Astrocyte (in vitro differentiated cells and primary cell): ENCODE measurements at regions not wholly inside any gene's neighbourhood (a gene's known extent, or its start where the extent isn't known, plus 50 kb on each side); places are given as distances from the start of the nearest gene placed in this dataset.

Experiments used
- CTCF ChIP-seq: IDR thresholded peaks from 2 replicates; pipeline ENCODE4 v1.5.1; 2011; ENCODE audit warnings: low read depth, mild to moderate bottlenecking, inconsistent platforms, low read length, moderate library complexity; ENCODE audit not compliant: insufficient read depth
- EZH2 ChIP-seq: IDR thresholded peaks from 2 replicates; pipeline ENCODE4 v1.6.1; 2012; ENCODE audit warnings: mild to moderate bottlenecking, low read length, inconsistent platforms; ENCODE audit not compliant: insufficient read depth

- TF ChIP-seq CTCF (no peak), EZH2 (no peak)
These were observed 98.0 kb upstream of the BOC start for GRCh38 chr3:113113361-113113760.
